SU-DHL-6 (cell line): ENCODE measurements at regions not wholly inside any gene's neighbourhood (a gene's known extent, or its start where the extent isn't known, plus 50 kb on each side); places are given as distances from the start of the nearest gene placed in this dataset.

Experiments
- EZH2phosphoT487 ChIP-seq: fragments of 200-600 bp; sonication (generic), shearing (Covaris generic); conservative IDR thresholded peaks from 2 replicates; pipeline ENCODE4 v1.6.1; 2018; ENCODE audit warnings: mild to moderate bottlenecking, antibody characterized with exemption, low read length, moderate library complexity, mixed read lengths
- TF ChIP-seq, protein P1 (sequence below): fragments of 200-600 bp; sonication (generic); IDR thresholded peaks from one replicate; pipeline ENCODE4 v1.5.1; 2017; ENCODE audit warnings: antibody characterized with exemption, mild to moderate bottlenecking, low read length, moderate library complexity; ENCODE audit not compliant: insufficient read depth, poor library complexity, severe bottlenecking

DNA sequence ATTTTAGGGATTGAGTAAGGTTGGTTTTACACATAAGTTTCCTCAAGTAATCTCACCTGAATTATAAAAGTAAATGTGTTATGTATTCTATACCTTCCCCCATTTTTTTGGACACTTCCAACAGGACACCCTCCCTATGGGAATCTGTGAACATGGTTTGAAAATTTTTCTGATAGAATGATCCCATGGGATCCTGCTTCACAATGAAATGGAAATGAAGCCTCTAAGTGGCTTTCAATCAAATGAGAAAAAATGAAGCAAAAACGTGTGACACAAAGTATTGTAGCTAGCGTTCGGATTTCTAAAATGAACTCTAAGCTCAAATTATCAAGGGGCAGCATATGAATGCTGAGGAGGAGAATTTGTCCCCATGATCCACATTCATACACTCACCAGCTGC is 1006.8 kb downstream of the ADGRL2 start:
- TF ChIP-seq, protein P1, sequence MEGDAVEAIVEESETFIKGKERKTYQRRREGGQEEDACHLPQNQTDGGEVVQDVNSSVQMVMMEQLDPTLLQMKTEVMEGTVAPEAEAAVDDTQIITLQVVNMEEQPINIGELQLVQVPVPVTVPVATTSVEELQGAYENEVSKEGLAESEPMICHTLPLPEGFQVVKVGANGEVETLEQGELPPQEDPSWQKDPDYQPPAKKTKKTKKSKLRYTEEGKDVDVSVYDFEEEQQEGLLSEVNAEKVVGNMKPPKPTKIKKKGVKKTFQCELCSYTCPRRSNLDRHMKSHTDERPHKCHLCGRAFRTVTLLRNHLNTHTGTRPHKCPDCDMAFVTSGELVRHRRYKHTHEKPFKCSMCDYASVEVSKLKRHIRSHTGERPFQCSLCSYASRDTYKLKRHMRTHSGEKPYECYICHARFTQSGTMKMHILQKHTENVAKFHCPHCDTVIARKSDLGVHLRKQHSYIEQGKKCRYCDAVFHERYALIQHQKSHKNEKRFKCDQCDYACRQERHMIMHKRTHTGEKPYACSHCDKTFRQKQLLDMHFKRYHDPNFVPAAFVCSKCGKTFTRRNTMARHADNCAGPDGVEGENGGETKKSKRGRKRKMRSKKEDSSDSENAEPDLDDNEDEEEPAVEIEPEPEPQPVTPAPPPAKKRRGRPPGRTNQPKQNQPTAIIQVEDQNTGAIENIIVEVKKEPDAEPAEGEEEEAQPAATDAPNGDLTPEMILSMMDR, result no peak
- no peak for TF ChIP-seq EZH2phosphoT487
